GM19438 (cell line): ENCODE measurements at regions not wholly inside any gene's neighbourhood (a gene's known extent, or its start where the extent isn't known, plus 50 kb on each side); places are given as distances from the start of the nearest gene placed in this dataset.

Source experiments
- ATAC-seq: cut with Tn5 transposase; IDR thresholded peaks from one replicate; pipeline ENCODE4 v1.9.1; 2021; ENCODE audit warnings: low read depth; ENCODE audit not compliant: unreplicated experiment

DNA sequence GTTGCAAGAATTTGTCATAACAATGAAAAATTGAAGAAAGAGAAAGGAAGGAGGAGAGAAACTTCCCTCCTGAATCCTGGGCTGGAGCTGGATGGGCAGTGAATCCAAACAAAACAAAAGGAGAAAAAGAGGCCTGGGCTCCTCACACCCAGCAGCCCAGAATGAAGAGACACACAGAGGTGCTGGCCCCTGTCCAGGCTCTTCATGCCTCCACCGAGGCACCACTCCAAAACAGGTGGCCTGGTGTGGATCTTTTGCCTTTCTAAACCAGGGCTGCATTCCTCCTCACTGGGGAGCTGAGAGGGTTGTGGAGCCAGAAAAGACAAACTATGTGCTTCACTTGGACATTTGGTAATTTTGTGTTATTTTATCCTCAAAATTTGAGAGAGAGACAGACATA is 76.0 kb downstream of the FAM124B start:
- no peak for ATAC-seq

GRCh38 chr2:224324604-224325003 is 77.3 kb downstream of the FAM124B start:
- ATAC-seq, result no peak

DNA sequence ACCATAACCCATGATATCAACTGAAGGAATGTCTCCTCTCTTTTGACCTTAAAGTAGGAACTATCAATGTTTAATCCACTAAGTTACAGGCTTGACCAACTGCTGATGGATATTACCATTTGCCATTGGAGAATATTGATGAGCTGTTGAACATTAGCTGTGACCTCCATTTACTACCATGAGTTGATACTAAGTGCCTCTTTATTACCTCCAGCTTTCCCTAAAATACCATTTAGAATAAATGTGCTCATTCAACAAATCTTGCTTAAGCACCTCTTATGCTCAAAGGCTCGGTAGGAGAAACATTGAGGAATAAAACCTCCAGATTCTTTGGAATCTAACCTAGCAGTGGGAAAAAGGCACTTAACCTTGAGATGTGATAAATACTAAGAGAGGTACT is 81.2 kb downstream of the FAM124B start:
- ATAC-seq, result no peak

- ATAC-seq, result no peak
Observed at GRCh38 chr2:224319750-224320149, 82.2 kb downstream of the FAM124B start.

DNA sequence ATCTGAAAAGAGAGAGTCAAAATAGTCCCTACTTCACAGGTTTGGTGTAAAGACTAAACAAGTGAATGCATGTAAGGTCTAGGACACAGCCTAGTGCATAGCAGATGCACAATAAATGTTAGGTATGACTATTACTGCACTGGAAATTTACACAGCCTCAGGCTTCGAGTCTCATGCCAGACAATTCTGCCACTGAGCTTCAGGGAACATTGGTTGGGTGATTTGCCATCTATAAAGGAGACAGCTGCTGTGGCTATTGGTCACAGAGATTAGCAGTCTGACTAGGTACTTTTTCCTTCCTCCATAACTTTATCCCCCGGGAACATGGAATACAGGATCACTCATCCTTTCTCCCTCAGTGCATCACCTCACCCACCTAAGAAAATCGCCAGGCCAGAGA is 89.2 kb downstream of the FAM124B start:
- no peak for ATAC-seq

- no peak for ATAC-seq
Observed at GRCh38 chr2:224310943-224311625, 90.8 kb downstream of the FAM124B start.

DNA sequence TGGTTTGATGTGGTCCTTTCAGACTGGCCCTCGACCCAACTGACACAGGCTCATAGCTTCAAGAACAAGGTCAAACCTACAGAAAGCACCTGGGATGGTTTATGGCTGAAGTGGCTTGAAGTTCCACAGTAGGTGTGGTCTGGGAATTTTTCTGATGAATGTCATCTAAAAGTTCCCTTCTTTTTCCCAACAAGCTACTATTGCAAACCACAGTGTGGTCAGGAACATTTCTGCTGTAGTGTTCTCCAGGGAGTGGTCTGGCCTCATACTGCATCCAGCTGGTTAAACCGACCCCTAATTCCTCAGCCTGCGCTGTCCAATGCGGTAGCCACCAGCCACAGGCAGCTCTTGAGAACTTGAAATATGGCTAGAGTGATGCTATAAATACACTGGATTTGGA is 92.7 kb downstream of the FAM124B start:
- ATAC-seq, result no peak

DNA sequence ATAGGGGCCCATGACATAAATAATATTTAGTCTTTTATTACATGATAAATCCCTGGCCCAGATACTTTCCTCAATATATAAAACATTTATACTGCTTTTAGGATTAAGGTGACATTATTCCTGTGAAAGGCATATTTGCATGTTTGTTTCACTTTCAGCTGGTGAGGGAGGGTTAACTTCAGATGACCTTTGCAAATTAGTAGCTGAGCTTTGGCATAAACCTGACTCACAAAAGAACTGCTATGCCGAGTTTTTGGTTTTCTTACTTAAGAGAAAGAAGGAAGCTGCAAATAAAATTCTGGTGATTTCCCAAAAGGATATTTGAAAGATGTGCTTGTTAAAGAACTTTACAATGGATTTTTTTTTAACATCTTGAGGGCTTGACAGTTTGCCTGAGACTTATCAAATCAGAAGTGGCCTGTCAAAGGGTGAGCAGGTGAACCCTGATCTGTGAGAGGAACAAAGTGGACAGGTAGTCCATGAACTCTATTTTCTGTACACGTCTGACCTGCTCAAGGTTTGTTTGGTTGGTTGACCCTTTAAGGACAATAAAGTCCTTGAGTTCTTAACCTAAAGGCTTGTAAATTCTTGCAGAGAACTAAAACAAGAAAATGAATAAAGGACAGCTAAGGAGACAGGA is 93.5 kb downstream of the FAM124B start:
- ATAC-seq, result peak; percentile 82

- ATAC-seq, result no peak
Observed at GRCh38 chr2:224302952-224303351, 99.0 kb downstream of the FAM124B start.

GRCh38 chr2:224293976-224294375 is 107.9 kb downstream of the FAM124B start:
- no peak for ATAC-seq

DNA sequence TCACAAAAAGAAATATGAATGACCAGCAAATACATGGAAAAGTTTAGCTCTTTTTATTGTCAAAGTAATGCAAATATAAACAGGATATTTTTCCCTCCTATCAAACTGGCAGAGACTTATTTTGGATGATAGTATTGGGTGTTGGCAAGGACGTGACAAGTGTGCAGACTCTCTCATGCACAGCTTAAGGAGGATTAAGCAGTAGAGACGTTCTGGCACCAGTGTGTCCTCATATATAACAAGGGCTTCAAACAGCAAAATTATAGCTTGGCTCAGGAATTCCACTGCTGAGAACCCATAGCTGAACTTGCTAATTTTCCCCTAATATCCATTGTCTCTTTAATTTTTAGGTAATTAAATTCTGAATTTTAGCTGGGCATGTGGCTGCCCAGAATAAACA is 114.4 kb downstream of the FAM124B start:
- ATAC-seq, result no peak

DNA sequence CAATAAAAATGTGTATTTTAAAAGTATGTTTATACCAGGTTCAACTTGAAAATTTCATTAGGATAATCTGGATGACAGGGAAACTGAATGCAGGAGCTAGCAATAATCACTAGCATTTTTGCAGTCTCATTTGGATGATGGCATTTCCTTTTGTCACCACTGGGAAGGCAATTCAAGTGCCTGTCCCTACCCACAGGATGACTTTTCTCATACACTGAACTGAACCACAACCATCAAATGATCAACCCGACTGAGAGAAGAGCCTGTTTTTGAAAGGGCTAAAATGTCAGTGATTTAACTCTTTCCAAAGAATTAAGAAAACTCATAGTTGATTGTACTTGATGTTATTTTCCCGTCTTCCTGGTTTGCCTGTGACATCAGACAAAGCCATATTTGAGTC is 115.0 kb downstream of the FAM124B start:
- ATAC-seq, result no peak

DNA sequence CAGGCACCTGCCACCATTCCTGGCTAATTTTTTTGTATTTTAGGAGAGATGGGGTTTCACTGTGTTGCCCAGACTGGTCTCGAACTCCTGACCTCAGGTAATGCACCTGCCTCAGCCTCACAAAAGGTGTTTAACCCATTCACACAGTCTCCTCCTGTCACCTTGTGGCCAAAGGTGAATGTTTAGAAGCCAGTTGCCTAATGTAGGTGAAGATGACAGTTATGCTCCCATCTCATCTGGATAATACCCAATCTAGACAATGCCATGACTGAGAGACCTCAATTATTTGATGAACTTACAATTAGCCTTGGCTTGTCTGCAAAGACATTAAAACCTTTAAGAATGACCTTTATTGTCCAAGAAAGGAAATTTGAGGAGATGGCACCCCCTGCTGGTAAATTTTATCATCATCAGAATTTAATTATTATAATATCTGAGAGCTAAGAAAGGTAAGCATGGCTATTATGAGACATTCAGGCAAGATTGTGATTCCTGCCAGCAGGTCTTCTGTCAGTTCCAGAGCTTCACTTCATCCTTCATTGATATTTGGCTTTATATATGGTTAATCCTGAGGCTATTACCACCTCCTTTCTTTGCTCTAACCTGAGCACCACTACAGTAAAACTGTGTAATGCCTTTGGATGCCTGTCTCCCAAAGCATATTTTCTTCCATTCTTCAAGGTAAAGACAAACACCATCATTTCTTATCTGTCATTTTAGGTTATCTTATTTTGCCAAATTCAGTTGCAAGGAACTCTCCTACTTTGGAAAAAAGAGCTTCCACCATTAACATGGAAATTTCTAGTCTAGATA is 117.6 kb downstream of the FAM124B start:
- ATAC-seq, result no peak

- ATAC-seq, result no peak
Observed at GRCh38 chr2:224283466-224283965, 118.4 kb downstream of the FAM124B start.

DNA sequence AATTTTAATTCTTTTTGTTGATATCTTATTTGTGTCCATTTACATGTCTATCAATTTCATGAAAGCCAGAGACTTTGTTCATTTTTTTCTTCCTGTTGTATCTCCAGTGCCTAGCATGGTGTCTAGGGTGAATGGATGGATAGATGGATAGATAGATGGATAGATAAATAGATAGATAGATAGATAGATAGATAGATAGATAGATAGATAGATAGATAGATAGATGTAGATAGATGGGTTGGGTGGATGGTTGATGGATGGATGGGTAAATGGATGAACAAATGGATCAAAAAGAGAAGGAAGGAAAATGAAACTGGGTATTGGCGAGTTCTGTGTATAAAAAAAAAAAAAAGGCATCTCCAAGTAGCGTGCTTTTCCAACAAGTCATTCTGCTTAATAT is 120.5 kb downstream of the FAM124B start:
- ATAC-seq, result no peak

DNA sequence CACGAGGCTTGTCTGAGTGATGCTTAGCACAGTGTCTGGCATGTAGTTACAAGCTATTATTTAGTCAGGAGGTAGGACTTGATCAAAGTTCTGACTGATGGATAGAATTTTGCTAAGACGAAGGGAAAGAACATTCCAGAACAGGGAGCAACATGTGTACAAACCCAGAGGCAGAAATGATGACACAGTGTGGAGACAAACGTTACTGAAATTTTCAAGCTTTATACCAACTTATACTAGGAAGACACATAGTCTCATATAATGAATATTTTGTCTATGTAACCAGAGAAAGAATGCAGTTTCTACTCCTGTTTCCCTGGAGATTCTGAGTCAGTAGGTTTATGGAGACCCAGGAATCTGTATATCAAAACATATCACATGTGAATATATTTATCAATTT is 123.4 kb downstream of the FAM124B start:
- ATAC-seq, result no peak

DNA sequence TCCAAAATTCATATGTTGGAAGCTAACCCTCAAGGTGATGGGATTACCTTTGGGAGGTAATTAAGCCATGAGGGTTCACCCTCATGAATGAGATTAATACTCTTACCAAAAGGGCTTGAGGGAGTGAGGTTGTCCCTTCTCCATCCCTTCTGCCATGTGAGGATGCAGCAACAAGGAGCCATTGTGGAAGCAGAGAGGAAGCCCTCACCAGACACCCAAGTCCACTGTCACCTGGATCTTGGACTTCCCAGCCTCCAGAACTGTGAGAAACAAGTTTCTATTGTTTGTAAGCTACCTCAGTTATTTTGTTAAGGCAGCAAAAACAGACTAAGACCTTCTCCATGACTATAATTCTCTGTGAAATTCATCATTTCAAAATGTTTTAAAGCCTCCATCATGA is 125.7 kb downstream of the FAM124B start:
- no peak for ATAC-seq

- no peak for ATAC-seq
Observed at GRCh38 chr2:224272237-224272910, 129.5 kb downstream of the FAM124B start.

DNA sequence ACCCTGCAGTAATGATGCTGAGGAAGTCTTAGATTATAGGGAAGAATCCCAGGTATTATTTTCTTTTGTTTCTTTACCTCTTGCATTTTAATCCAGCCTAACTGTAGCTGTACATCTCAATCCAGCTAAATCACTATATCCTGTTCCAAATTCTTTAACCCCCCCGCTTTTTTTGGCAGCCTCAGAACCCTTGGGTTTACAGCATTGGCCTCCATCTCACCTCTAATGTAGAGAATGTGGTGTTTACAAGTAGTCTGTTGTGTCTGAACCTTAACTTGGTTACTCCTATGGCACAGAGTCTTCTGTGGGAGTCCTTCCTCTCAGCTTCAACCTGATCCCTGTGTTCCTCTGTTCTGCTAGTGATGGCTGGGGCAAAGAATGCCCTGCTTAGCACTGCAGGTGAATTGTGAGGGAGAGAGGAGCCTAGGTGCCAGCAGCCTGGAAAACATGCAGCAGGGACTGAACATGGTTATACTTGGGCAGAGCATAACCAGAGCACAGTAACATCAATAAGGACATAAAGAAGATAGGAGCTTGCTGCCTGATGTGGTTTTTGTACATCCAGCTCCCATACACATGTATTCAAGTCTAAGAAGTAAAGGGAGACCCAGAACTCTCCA is 130.2 kb downstream of the FAM124B start:
- no peak for ATAC-seq

DNA sequence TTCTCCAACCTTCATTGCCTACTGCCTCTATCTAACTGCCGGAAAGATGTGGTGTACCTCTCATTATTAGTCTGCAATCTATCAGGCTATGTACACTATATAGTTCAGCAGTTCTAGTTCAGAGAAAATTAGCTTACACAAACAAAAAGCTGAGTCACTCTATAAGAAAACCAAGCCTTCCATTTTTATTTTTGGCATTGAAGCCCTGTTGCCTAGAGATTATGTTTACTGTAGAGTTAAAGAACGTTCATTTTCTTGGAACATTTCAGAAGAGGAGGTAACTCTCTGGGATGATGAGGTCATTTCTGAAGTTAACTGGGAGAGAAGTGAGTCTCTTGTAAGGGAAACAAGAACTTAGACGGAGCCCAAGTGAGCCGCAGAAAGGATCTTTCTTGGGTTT is 133.5 kb downstream of the FAM124B start:
- no peak for ATAC-seq

DNA sequence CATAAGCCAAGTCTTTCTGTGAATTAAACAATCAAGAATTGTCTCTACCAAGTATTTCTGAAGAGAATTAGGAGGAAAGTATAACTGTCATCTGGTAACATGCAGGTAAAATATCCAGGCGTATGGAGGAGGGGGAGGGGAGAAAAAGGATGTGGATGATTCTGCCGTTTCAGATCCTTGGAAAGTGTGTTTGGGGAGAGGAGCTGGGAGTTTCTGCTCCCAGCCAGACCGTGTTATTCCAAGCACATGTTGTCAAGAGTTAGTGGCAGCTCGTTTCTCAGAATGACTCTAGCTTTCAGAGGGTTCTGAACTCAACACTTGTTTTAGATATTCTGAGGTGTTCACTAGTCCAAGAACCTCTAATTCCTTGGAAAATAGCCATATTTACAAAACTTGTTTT is 137.6 kb downstream of the FAM124B start:
- no peak for ATAC-seq
